HEK293T (cell line): ENCODE measurements at regions not wholly inside any gene's neighbourhood (a gene's known extent, or its start where the extent isn't known, plus 50 kb on each side); places are given as distances from the start of the nearest gene placed in this dataset.

ENCODE experiments used
- BHLHE40 ChIP-seq: fragments of 450-650 bp; IDR thresholded peaks from 2 replicates; pipeline ENCODE4 v1.6.1; 2016; ENCODE audit warnings: mild to moderate bottlenecking, moderate library complexity, borderline replicate concordance
- CTBP1 ChIP-seq: fragments of 450-650 bp; IDR thresholded peaks from 2 replicates; pipeline ENCODE4 v1.6.1; 2016; ENCODE audit warnings: borderline replicate concordance
- ELF4 ChIP-seq: fragments of 450-650 bp; IDR thresholded peaks from 2 replicates; pipeline ENCODE4 v1.6.1; 2017; ENCODE audit warnings: antibody characterized with exemption
- FOXA1 ChIP-seq: fragments of 450-650 bp; IDR thresholded peaks from 2 replicates; pipeline ENCODE4 v1.6.1; 2016; ENCODE audit warnings: mild to moderate bottlenecking
- FOXM1 ChIP-seq: fragments of 450-650 bp; IDR thresholded peaks from 2 replicates; pipeline ENCODE4 v1.6.1; 2017; ENCODE audit warnings: mild to moderate bottlenecking, borderline replicate concordance
- L3MBTL2 ChIP-seq: fragments of 450-650 bp; conservative IDR thresholded peaks from 2 replicates; pipeline ENCODE4 v1.6.1; 2016; ENCODE audit warnings: mild to moderate bottlenecking
- LEF1 ChIP-seq: fragments of 450-650 bp; IDR thresholded peaks from 2 replicates; pipeline ENCODE4 v1.6.1; 2017; ENCODE audit warnings: mild to moderate bottlenecking, borderline replicate concordance
- NFRKB ChIP-seq: fragments of 450-650 bp; IDR thresholded peaks from 2 replicates; pipeline ENCODE4 v1.6.1; 2016; ENCODE audit warnings: mild to moderate bottlenecking, moderate library complexity
- SP1 ChIP-seq: fragments of 450-650 bp; IDR thresholded peaks from 2 replicates; pipeline ENCODE4 v1.6.1; 2017
- ZNF384 ChIP-seq: fragments of 450-650 bp; IDR thresholded peaks from 2 replicates; pipeline ENCODE4 v1.6.1; 2016
- TF ChIP-seq, protein P1 (sequence below): fragments of 450-650 bp; IDR thresholded peaks from 2 replicates; pipeline ENCODE4 v1.6.1; 2016

DNA sequence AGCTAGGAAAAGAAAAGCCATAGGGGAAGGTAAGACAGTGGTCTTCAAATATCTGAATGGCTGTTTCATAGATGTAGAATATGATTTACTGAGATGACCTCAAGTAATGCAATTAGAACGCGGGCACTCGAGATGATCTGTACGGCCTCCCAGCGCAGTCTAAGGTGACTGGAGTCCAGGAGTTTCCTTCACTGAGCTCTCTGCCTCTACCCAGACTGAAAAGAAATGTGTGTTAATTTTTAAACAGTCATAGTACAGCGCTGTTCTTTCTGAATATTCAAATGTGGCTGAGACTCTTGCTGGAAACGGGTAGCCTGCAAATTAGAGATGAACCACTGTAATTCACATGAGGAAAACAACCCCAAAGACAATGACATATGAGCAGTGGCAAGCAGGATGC, 562.4 kb upstream of the AUTS2 start:
- TF ChIP-seq FOXM1 (no peak), L3MBTL2 (no peak), NFRKB (no peak), FOXA1 (no peak), BHLHE40 (no peak), LEF1 (no peak), ZNF384 (no peak), CTBP1 (no peak), ELF4 (no peak), SP1 (no peak)
- TF ChIP-seq, protein P1, sequence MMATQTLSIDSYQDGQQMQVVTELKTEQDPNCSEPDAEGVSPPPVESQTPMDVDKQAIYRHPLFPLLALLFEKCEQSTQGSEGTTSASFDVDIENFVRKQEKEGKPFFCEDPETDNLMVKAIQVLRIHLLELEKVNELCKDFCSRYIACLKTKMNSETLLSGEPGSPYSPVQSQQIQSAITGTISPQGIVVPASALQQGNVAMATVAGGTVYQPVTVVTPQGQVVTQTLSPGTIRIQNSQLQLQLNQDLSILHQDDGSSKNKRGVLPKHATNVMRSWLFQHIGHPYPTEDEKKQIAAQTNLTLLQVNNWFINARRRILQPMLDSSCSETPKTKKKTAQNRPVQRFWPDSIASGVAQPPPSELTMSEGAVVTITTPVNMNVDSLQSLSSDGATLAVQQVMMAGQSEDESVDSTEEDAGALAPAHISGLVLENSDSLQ, result no peak
